ENCODE measurements at regions not wholly inside any gene's neighbourhood (a gene's known extent, or its start where the extent isn't known, plus 50 kb on each side); places are given as distances from the start of the nearest gene placed in this dataset.
"Not testable (repeated sequence)": the region's sequence is repeated elsewhere in the genome, so short reads cannot be mapped to it uniquely, and the experiment has no call there.

GRCh38 chr2:131827481-131828163, 299.9 kb downstream of the CCDC74A start:
- no peak for DNase-seq (ENCODE audit: low read depth in 2 of 2)

- no peak for DNase-seq (ENCODE audit: low read depth in 2 of 2)
Measured at GRCh38 chr2:131828164-131828561, 300.5 kb downstream of the CCDC74A start.

DNA sequence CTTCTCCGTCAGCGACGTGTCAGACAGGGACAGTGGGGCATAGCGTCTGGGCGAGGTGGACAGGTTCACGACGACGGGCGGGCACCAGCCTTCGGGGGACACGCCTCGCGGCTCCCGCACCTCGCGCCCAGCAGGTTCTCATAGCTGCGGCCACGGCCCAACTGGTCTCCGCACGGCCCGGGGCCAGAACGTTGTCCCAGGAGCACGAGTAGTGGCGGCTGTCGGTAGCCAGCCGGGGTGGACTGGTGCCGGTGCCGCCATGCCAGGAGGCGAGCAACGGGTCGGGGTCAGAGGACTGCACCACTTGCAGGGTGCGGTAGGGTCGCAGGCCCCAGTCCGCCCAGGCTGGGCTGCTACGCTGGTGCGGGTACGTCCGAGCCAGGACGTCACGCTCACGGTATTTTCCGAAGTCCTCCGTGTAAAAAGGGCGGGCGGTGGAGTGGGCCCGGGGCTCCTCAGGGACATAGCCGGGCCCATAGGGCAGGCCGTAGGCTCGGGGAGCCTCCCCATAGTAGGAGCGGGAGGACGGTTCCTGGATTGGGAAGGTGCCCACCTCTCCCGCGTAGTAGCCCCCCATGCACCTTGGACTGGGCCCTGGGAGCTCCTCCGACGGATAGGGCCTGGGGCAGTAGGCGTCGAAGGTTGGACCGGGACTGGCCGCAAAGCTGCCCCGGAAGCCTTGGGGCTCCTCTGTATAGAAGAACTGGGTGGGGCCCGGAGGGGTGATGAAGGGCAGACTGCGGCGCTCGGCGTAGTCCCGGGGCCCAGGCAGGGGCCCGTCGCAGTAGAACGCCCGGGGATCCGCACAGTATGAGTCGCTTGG, 301.2 kb downstream of the CCDC74A start:
- not testable (repeated sequence) for DNase-seq (ENCODE audit: low read depth in 2 of 2)

- DNase-seq (ENCODE audit: low read depth in 2 of 2), result not testable (repeated sequence)
Measured at GRCh38 chr2:131829456-131830241, 302.0 kb downstream of the CCDC74A start.

DNA sequence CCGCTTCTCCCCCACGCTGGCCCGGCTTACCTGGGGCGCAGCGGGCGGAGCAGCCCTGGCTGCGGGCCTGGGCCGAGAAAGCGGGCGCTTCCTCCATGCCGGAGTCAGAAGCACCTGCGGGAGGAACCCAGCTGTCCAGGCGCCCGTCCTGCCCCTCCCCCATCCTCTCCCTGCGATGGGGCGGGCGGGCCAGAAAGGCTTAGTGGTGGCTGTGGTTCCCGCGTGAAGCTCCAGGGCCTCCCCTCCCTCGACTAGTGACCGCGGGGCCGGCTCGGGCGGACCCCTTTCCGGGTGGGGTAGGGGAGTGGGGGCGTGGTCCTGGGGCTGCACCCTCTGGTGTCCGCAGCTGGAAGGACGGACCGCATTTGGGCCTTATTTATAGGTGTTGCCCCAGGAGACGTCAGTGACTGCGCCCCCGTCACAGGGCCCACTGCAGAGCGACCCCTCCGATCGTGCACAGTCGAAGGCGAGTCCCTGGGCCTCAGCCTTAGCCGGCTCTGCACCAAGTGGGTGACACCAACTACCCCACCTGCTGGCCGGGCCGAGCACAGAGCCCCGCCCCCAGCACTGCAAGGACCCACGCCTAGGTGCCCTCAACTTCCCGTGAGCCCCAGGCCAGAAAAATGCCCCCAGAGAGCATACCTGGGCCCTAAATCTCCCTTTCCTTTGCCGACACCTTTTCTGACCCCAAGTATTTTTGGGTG, 302.7 kb downstream of the CCDC74A start:
- not testable (repeated sequence) for DNase-seq (ENCODE audit: low read depth in 2 of 2)

DNA sequence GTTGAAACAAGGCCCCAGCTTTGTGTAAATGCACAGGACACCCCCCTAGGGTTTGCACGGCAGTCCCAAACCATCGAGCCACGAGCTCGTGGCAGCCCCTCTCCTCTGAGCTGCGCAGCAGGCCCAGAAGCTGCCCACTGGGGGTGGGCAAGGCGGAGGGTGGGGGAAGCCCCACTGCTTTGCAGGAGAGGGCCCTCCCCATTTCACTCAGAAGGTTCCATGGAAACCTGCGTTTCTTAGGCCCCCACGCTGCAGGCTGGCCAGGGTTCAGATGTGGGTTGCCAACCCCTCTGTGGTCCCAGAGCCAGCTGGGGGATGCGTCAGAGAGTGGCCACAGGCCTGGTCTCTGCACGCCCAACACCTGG, 303.2 kb downstream of the CCDC74A start:
- DNase-seq (ENCODE audit: low read depth in 2 of 2), result not testable (repeated sequence)

DNA sequence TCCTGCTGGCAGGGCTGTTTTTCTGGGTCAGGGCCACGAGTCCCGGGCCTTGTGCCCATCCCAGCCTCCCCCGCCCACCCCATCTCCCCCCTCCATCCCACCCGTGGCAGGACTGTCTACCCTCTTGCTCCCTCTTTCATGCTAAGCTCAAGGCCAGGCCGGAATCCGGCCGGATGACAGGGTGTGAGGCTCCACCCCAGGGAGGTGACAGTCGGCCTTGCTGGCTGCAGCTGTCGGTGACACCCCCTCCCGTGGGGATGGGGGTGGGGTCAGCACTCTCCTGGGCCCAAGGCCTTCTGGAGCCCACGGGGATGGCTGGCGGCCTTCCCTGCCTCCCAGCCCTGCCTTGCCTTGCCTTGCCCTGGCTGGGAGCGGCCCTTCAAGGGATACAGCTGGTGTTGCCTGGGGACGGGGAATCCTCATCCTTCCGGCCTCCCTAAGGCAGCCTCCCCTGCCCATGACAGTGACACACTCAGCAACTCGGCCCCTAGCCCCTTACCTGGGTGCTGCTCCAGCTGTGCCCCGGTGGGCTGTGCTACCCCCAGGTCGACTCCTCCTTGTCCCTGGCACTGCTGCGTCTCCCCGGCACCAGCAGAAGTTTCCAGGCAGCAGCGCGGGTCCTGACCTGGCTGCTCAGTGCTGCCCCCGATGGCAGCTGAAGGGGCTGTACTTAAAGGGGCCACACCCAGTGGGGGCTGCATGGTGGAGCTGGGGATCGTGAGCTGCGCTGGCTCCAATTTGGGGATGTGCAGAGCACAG, 303.9 kb downstream of the CCDC74A start:
- DNase-seq (ENCODE audit: low read depth in 2 of 2), result not testable (repeated sequence)

- DNase-seq (ENCODE audit: low read depth in 2 of 2), result not testable (repeated sequence)
Measured at GRCh38 chr2:131832209-131832780, 304.6 kb downstream of the CCDC74A start.

DNA sequence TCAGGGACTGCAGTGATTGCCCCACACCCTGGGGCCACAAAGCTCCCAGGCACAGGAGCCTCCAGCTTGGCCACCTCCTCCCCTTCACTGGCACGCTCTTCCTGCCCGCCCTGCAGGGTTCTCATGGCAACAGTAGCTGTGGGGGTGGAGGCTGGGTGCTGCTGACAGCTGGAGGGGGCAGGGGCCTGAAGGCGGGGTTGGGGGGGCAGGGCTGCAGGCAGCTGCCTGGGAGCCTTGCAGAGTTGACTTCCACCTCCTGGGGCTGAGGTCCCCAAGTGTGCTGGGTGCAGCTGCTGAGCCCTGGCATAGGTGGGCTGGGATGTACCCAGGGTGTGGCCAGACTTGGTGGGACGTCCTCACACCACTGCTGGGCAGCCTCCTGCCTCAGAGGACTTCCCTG, 305.2 kb downstream of the CCDC74A start:
- not testable (repeated sequence) for DNase-seq (ENCODE audit: low read depth in 2 of 2)

GRCh38 chr2:131833367-131834202, 305.9 kb downstream of the CCDC74A start:
- not testable (repeated sequence) for DNase-seq (ENCODE audit: low read depth in 2 of 2)

- DNase-seq (ENCODE audit: low read depth in 2 of 2), result not testable (repeated sequence)
Measured at GRCh38 chr2:131834203-131835020, 306.7 kb downstream of the CCDC74A start.

- not testable (repeated sequence) for DNase-seq (ENCODE audit: low read depth in 2 of 2)
Measured at GRCh38 chr2:131835022-131835421, 307.3 kb downstream of the CCDC74A start.

DNA sequence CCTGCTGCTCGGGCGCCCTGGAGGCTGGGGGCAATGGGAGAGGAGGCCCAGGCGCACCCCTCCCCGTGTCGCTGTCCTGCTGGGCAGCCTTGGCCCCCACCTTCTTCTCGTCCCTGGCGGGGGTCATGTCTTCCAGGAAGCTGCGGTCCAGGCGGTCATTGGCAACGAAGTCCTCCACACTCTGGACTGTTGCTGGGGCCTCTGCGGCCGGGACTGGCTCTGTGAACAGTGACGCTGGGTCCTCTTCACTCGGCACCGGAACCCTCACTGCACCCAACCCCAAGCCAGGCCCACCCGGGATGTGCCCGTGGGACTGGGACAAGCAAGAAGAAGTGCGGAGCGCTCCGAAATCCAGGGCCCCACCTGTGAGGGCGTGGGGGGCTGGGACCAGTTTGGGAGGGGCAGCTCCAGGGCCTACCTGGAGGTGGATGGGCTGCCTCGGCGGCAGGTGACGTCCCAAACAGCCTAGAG, 308.0 kb downstream of the CCDC74A start:
- DNase-seq (ENCODE audit: low read depth in 2 of 2), result no peak

- not testable (repeated sequence) for DNase-seq (ENCODE audit: low read depth in 2 of 2)
Measured at GRCh38 chr2:131836116-131836515, 308.4 kb downstream of the CCDC74A start.

DNA sequence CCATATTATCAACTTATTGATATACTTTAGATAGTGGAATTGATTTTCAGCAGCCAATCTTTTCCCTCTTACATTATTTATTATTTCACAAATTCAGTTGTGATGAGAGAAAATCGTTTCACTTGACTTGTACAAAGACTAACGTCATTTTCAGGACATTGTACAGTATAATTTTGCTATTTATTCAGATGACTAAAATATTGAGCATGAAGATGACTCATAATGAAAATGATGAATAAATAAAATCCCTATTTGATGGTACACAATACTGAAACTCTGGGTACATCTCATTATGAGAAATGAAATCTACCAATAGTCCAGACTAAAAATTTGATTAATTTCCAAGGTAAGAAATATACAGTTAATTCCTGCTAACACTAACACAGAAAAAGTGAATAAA, 316.4 kb downstream of the CCDC74A start:
- DNase-seq (ENCODE audit: low read depth in 2 of 2), result not testable (repeated sequence)

DNA sequence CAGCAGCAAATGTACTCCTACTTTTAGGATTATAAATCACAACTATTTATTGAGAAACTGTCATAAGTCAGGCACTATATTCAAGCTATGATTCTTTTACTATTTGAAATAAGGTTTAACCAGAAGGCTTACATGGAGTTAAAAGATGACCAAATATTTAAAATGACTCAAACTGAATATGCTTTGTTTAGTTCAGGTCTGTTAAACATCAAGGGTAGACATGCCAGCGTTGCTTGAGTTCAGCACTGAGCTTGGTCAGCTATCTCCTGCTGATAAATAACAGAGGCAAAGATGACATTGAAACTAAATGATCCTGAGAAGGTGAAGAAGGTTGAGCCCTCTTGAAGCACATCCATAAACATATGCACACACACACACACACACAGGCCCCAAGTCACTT, 305.6 kb downstream of the ANKRD30BL start:
- DNase-seq (ENCODE audit: low read depth in 2 of 2), result not testable (repeated sequence)

GRCh38 chr2:131858197-131858596, 303.6 kb downstream of the ANKRD30BL start:
- not testable (repeated sequence) for DNase-seq (ENCODE audit: low read depth in 2 of 2)
